ENCODE measurements at regions not wholly inside any gene's neighbourhood (a gene's known extent, or its start where the extent isn't known, plus 50 kb on each side); places are given as distances from the start of the nearest gene placed in this dataset.

GRCh38 chr1:82454431-82454830 lies 653.7 kb downstream of the ADGRL2 start:
- no peak for TF ChIP-seq CTCF (conservative IDR thresholded peaks at IDR 0.05)
- no peak for TF ChIP-seq ZFX (IDR thresholded peaks at IDR 0.05)

Data from C4-2B (cell line).